SU-DHL-6 (cell line): ENCODE measurements at regions not wholly inside any gene's neighbourhood (a gene's known extent, or its start where the extent isn't known, plus 50 kb on each side); places are given as distances from the start of the nearest gene placed in this dataset.

Source experiments
- EZH2phosphoT487 ChIP-seq: fragments of 200-600 bp; sonication (generic), shearing (Covaris generic); conservative IDR thresholded peaks from 2 replicates; pipeline ENCODE4 v1.6.1; 2018; ENCODE audit warnings: mild to moderate bottlenecking, antibody characterized with exemption, low read length, moderate library complexity, mixed read lengths
- TF ChIP-seq, protein P1 (sequence below): fragments of 200-600 bp; sonication (generic); IDR thresholded peaks from one replicate; pipeline ENCODE4 v1.5.1; 2017; ENCODE audit warnings: antibody characterized with exemption, mild to moderate bottlenecking, low read length, moderate library complexity; ENCODE audit not compliant: insufficient read depth, poor library complexity, severe bottlenecking

DNA sequence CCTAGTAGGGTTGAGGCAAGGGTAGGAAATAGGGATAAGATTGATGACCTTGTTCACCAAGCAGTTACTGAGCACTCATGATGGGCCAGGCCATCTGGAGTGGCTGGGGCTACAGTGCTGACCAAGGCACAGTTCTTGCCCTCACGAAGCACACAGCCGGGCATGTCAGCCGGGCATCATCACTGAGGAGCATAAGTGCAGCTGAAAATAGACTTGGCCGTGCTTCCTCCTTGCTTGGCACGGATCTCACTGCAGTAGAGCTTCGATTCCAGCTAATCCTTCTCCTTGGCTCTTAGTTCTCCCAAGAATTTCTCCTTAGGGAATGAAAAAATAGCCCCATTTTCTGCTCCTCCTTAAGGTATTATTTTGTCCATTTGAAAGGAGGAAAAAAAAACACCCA lies 116.6 kb downstream of the NMUR2 start:
- TF ChIP-seq, protein P1, sequence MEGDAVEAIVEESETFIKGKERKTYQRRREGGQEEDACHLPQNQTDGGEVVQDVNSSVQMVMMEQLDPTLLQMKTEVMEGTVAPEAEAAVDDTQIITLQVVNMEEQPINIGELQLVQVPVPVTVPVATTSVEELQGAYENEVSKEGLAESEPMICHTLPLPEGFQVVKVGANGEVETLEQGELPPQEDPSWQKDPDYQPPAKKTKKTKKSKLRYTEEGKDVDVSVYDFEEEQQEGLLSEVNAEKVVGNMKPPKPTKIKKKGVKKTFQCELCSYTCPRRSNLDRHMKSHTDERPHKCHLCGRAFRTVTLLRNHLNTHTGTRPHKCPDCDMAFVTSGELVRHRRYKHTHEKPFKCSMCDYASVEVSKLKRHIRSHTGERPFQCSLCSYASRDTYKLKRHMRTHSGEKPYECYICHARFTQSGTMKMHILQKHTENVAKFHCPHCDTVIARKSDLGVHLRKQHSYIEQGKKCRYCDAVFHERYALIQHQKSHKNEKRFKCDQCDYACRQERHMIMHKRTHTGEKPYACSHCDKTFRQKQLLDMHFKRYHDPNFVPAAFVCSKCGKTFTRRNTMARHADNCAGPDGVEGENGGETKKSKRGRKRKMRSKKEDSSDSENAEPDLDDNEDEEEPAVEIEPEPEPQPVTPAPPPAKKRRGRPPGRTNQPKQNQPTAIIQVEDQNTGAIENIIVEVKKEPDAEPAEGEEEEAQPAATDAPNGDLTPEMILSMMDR: no peak
- no peak for TF ChIP-seq EZH2phosphoT487
